KBM-7 (cell line): ENCODE measurements at regions not wholly inside any gene's neighbourhood (a gene's known extent, or its start where the extent isn't known, plus 50 kb on each side); places are given as distances from the start of the nearest gene placed in this dataset.
A peak's percentile ranks its signal among the peaks of the same experiment; 100 is the strongest.
"Not testable (repeated sequence)": the region's sequence is repeated elsewhere in the genome, so short reads cannot be mapped to it uniquely, and the experiment has no call there.

Experiments
- DNase-seq: peaks from one replicate; pipeline ENCODE4 v3.0.0-alpha.2; 2015
- in situ Hi-C: fragments of 300-500 bp; cut with MboI; formaldehyde crosslinking; loops from 2 replicates; pipeline ENCODE4 v1.14.3; 2020; ENCODE audit warnings: low sequenced_read_pairs, low pct_unique_long_range_greater_than_20kb, mixed read lengths

GRCh38 chr9:111102793-111103464 is 64.7 kb upstream of the LPAR1 start:
- in situ Hi-C loops = no loop called here
- no peak for DNase-seq

GRCh38 chr9:111099199-111100008 is 61.1 kb upstream of the LPAR1 start:
- DNase-seq = no peak
- in situ Hi-C loops = no loop called here

GRCh38 chr9:111098093-111098492 is 59.8 kb upstream of the LPAR1 start:
- no peak for DNase-seq
- in situ Hi-C loops = no loop called here

GRCh38 chr9:111096051-111096450 is 57.8 kb upstream of the LPAR1 start:
- DNase-seq = no peak
- in situ Hi-C loops = no loop called here

- DNase-seq = no peak
- in situ Hi-C loops = no loop called here
Measured at GRCh38 chr9:111095441-111095840, 57.2 kb upstream of the LPAR1 start.

- in situ Hi-C loops = no loop called here
- no peak for DNase-seq
Measured at GRCh38 chr9:111094958-111095357, 56.7 kb upstream of the LPAR1 start.

- DNase-seq = peak; percentile 2
- in situ Hi-C loops = no loop called here
Measured at GRCh38 chr9:111094433-111094924, 56.2 kb upstream of the LPAR1 start.

GRCh38 chr9:111092167-111092566 is 53.9 kb upstream of the LPAR1 start:
- in situ Hi-C loops, DNase-seq: not testable (repeated sequence)
